ENCODE measurements at regions not wholly inside any gene's neighbourhood (a gene's known extent, or its start where the extent isn't known, plus 50 kb on each side); places are given as distances from the start of the nearest gene placed in this dataset.

DNA sequence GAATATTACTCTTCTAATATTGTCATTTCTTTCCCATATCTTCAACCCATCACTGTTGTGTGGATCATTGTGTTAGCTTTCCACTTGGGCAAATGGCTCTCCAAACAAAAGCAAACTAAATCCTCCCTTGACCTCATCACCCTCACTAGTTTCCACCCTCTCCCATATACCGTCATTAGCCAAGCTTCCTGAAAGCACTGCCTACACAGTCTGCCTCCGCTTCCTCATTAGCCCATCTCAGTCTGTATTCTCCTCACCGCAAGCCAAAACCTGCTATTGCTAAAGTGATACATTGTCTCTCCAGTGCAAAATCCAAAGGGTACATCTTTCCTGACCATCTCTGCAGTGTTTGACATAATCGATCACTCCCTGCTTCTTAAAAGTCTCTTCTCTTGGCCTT, 212.6 kb downstream of the CLIC5 start:
- ChIA-PET CTCF (no interaction called here), POLR2A (no interaction called here)
- DNase-seq (ENCODE audit: low read depth) = no peak

GRCh38 chr6:45801471-45802289, 214.0 kb downstream of the CLIC5 start:
- ChIA-PET POLR2A (no interaction called here), CTCF (interaction anchor here (1.1 to 1.4 kb wide), 2 partner anchors 11 to 13 kb away, joined by 3 to 4 read pairs; no protein-coding TSS in a partner anchor)
- no peak for DNase-seq (ENCODE audit: low read depth)
- Histone ChIP-seq H3K36me3 (ENCODE audit: control insufficient read depth, insufficient read depth, low read length) (no peaks in the 10 kb centered on the region), H3K27me3 (ENCODE audit: control insufficient read depth, insufficient read depth, low read length) (peaks cover 1% of the 10 kb centered on the region; the same call in 1 of the 2 replicates), H3K4me3 (ENCODE audit: low read depth, low read length) (no peak overlapping the region)
- no peak for TF ChIP-seq CTCF (IDR thresholded peaks at IDR 0.05; ENCODE audit: insufficient read depth, low read depth, low read length)

More for the DNA sequence above, 212.6 kb downstream of the CLIC5 start:
- no peak for TF ChIP-seq CTCF (IDR thresholded peaks at IDR 0.05; ENCODE audit: insufficient read depth, low read depth, low read length)
- Histone ChIP-seq H3K27me3 (ENCODE audit: control insufficient read depth, insufficient read depth, low read length) (peaks cover 1% of the 10 kb centered on the region; the same call in 1 of the 2 replicates), H3K36me3 (ENCODE audit: control insufficient read depth, insufficient read depth, low read length) (no peaks in the 10 kb centered on the region), H3K4me3 (ENCODE audit: low read depth, low read length) (no peak overlapping the region)

DNA sequence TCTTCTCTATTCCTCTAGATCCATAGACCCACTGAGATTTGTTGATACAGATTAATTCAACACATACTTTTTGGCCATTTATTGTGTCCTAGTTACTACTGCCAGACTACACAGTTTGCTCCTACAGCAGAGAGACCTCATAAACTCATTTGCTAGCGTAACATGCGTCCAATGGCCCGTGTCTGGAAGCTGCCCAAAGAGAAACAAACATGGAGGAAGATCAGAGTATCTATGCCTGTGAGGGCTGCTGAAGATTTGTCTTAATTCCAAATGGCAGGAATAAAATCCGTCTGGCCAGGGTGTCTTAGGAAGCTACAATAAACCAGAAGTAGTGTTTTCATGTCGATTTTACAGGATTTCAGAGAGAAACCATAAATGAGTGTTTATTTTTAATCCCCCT, 214.7 kb downstream of the CLIC5 start:
- CTCF ChIA-PET = interaction anchor here (1.1 to 1.4 kb wide), 2 partner anchors 12 to 14 kb away, joined by 3 to 4 read pairs; no protein-coding TSS in a partner anchor
- no peak overlapping the region for H3K4me3 ChIP-seq (ENCODE audit: low read depth, low read length)
- POLR2A ChIA-PET = no interaction called here
- no peak for DNase-seq (ENCODE audit: low read depth)
- H3K36me3 ChIP-seq (ENCODE audit: control insufficient read depth, insufficient read depth, low read length) = no peaks in the 10 kb centered on the region
- no peak for TF ChIP-seq CTCF (IDR thresholded peaks at IDR 0.05; ENCODE audit: insufficient read depth, low read depth, low read length)
- H3K27me3 ChIP-seq (ENCODE audit: control insufficient read depth, insufficient read depth, low read length) = no peaks in the 10 kb centered on the region; the same call in 1 of the 2 replicates

- TF ChIP-seq CTCF (IDR thresholded peaks at IDR 0.05; ENCODE audit: insufficient read depth, low read depth, low read length) = no peak
- Histone ChIP-seq H3K36me3 (ENCODE audit: control insufficient read depth, insufficient read depth, low read length) (no peaks in the 10 kb centered on the region), H3K27me3 (ENCODE audit: control insufficient read depth, insufficient read depth, low read length) (no peaks in the 10 kb centered on the region), H3K4me3 (ENCODE audit: low read depth, low read length) (no peak overlapping the region)
- ChIA-PET POLR2A (no interaction called here), CTCF (interaction anchor here (0.9 to 1.1 kb wide), 2 partner anchors 19 to 1140 kb away, joined by 3 to 6 read pairs; no protein-coding TSS in a partner anchor)
- DNase-seq (ENCODE audit: low read depth) = no peak
Observed at GRCh38 chr6:45795678-45796077, 220.0 kb downstream of the CLIC5 start.

GRCh38 chr6:45794465-45794864, 221.2 kb downstream of the CLIC5 start:
- no peak for TF ChIP-seq CTCF (IDR thresholded peaks at IDR 0.05; ENCODE audit: insufficient read depth, low read depth, low read length)
- no peak for DNase-seq (ENCODE audit: low read depth)
- ChIA-PET POLR2A (no interaction called here), CTCF (no interaction called here)
- Histone ChIP-seq H3K27me3 (ENCODE audit: control insufficient read depth, insufficient read depth, low read length) (no peaks in the 10 kb centered on the region), H3K4me3 (ENCODE audit: low read depth, low read length) (no peak overlapping the region), H3K36me3 (ENCODE audit: control insufficient read depth, insufficient read depth, low read length) (no peaks in the 10 kb centered on the region)
